Muscle layer of duodenum (tissue), 2 donors: ENCODE measurements at regions not wholly inside any gene's neighbourhood (a gene's known extent, or its start where the extent isn't known, plus 50 kb on each side); places are given as distances from the start of the nearest gene placed in this dataset.
"Not testable (repeated sequence)": the region's sequence is repeated elsewhere in the genome, so short reads cannot be mapped to it uniquely, and the experiment has no call there.

Source experiments
- H3K27ac ChIP-seq: one replicate; pipeline ENCODE4 v1.7.0; 2013; ENCODE audit warnings: mild to moderate bottlenecking, low read length
- H3K27me3 ChIP-seq: one replicate; pipeline ENCODE4 v1.7.0; 2013; ENCODE audit warnings: low read depth, mild to moderate bottlenecking, control low read depth, low read length
- H3K36me3 ChIP-seq, 2 donors: one replicate each; pipeline ENCODE4 v1.7.0; 2013; ENCODE audit warnings: low read length in 2 of 2, control low read depth in 1 of 2, mild to moderate bottlenecking in 1 of 2; ENCODE audit not compliant: insufficient read depth in 2 of 2, control insufficient read depth in 1 of 2
- H3K4me1 ChIP-seq, 2 donors: one replicate each; pipeline ENCODE4 v1.7.0; 2013; ENCODE audit warnings: low read length in 2 of 2, mild to moderate bottlenecking in 2 of 2, control low read depth in 1 of 2, moderate library complexity in 1 of 2; ENCODE audit not compliant: insufficient read depth in 2 of 2, control insufficient read depth in 1 of 2
- H3K4me3 ChIP-seq, 2 donors: one replicate each; pipeline ENCODE4 v1.7.0; 2013; ENCODE audit warnings: low read length in 2 of 2, low read depth in 1 of 2, mild to moderate bottlenecking in 1 of 2
- H3K9me3 ChIP-seq, 2 donors: one replicate each; pipeline ENCODE4 v1.7.0; 2013; ENCODE audit warnings: low read length in 2 of 2, control low read depth in 1 of 2, mild to moderate bottlenecking in 1 of 2; ENCODE audit not compliant: control insufficient read depth in 1 of 2
- donor health status: healthy.

DNA sequence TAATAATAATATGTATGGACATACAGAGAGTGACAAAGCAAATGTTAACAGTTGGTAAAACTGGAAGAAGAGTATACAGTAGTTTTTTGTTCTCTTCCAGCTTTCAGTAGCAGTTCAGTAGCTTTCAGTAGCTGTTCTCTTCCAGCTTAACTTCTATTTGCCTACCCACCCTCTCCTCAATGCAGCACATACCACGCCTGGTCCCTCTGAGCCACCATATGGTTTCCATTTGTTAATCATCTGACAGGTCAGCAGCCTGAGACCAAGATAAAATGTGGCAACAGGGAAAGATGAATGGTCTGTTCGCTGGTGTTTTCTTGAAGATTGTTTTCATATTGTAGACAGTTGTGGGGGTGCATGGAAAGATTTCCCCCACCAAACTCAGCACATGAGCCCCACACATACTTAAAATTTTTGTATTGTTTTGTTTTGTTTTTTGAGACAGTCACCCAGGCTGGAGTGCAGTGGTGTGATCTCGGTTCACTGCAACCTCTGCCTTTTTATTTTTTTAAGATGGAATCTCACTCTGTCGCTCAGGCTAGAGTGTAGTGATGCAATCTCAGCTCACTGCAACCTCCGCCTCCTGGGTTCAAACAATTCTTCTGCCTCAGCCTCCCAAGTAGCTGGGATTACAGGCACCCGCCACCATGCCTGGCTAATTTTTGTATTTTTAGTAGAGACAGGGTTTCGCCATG lies 56.8 kb downstream of the ATP6V0E2 start:
- not testable (repeated sequence) for H3K36me3 ChIP-seq

GRCh38 chr7:149933776-149934175 lies 60.0 kb downstream of the ATP6V0E2 start:
- not testable (repeated sequence) for H3K4me3 ChIP-seq, H3K4me1 ChIP-seq, H3K36me3 ChIP-seq, H3K9me3 ChIP-seq, H3K27me3 ChIP-seq, H3K27ac ChIP-seq

More for the DNA sequence above, 56.8 kb downstream of the ATP6V0E2 start:
- H3K9me3 ChIP-seq, H3K27ac ChIP-seq, H3K4me3 ChIP-seq, H3K27me3 ChIP-seq, H3K4me1 ChIP-seq: not testable (repeated sequence)

- not testable (repeated sequence) for H3K36me3 ChIP-seq, H3K4me3 ChIP-seq, H3K9me3 ChIP-seq, H3K4me1 ChIP-seq, H3K27me3 ChIP-seq, H3K27ac ChIP-seq
Measured at GRCh38 chr7:149947346-149947745, 73.6 kb downstream of the ATP6V0E2 start.

- H3K27me3 ChIP-seq, H3K4me3 ChIP-seq, H3K36me3 ChIP-seq, H3K9me3 ChIP-seq, H3K4me1 ChIP-seq, H3K27ac ChIP-seq: not testable (repeated sequence)
Measured at GRCh38 chr7:149948444-149948843, 74.7 kb downstream of the ATP6V0E2 start.

DNA sequence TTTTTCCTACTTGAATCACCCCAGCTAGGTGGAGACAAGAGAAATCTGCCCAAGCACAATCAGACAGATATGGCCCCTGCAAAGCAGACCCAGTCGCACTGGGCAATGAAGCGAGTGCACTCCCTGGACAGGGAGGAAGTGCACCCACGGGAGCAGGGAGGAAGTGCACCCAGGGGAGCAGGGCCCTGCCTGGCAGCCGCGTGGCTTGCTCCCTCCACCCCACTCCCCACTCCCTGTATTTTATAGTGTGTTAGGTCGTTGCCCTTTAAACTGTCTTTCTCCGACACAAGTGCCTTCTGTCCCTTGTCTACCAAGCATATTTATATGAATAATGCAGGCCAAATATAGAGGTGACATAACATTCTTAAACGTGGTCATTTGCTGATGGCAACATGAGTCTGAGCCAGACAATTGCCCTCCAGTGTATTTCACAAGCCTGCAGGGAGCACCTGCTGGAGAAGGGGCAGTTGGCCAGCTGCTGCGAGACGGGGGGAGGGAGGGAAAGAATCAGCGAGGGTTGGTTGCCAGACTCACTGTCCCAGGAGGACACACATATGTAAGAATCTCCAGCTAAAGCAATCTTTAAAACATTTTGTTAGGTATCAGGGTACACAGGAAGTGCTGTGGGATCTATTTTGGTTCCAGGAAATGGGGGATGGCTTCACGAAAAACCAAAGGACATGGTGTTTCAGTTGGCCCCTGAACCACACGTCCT lies 76.3 kb downstream of the ATP6V0E2 start:
- H3K27ac ChIP-seq, H3K36me3 ChIP-seq, H3K4me3 ChIP-seq, H3K27me3 ChIP-seq, H3K4me1 ChIP-seq, H3K9me3 ChIP-seq: not testable (repeated sequence)

DNA sequence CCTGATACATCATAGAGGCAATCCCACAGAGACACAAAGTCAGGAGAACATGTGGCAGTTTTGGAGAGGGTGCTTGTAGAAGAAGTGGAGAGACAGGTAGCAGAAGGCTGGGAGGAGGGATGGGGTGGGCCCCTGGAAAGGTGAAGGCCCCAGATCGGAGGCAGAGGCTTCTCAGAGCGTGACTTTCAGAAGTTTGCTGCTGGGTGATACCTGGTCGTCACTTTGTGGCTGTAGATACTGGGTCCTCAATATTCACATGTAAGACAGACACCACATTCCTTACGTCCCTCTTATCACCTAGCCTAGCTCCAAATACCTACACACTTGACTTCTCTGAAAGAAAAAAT lies 76.8 kb downstream of the ATP6V0E2 start:
- not testable (repeated sequence) for H3K4me1 ChIP-seq, H3K36me3 ChIP-seq, H3K9me3 ChIP-seq, H3K4me3 ChIP-seq, H3K27me3 ChIP-seq, H3K27ac ChIP-seq

GRCh38 chr7:149951579-149951978 lies 77.8 kb downstream of the ATP6V0E2 start:
- H3K4me1 ChIP-seq, H3K27me3 ChIP-seq, H3K9me3 ChIP-seq, H3K27ac ChIP-seq, H3K4me3 ChIP-seq, H3K36me3 ChIP-seq: not testable (repeated sequence)

DNA sequence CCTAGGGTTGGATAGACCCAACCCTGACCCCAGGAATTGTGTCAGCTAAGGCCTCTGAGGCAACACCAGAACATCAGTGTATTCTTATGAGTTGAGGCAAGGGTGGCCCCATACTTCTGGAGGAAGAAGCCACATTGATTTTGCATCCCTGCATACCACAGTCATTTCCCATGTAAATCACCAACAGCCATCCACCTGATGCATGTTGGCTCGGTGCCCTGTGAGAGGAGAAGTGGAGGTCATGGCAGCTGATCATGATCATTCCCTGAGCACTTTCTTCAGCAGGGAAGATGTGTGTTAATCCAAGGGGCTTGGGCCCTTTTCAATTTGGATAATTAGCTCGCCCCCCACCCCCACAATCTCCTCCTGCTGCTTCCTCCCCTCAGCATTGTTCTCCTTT lies 85.1 kb downstream of the ATP6V0E2 start:
- not testable (repeated sequence) for H3K4me1 ChIP-seq, H3K27me3 ChIP-seq, H3K9me3 ChIP-seq, H3K27ac ChIP-seq, H3K36me3 ChIP-seq, H3K4me3 ChIP-seq

- not testable (repeated sequence) for H3K4me3 ChIP-seq, H3K4me1 ChIP-seq, H3K27ac ChIP-seq, H3K27me3 ChIP-seq, H3K9me3 ChIP-seq, H3K36me3 ChIP-seq
Measured at GRCh38 chr7:149960863-149961262, 87.1 kb downstream of the ATP6V0E2 start.

GRCh38 chr7:149961878-149962277 lies 88.1 kb downstream of the ATP6V0E2 start:
- H3K4me1 ChIP-seq, H3K4me3 ChIP-seq, H3K9me3 ChIP-seq, H3K36me3 ChIP-seq, H3K27me3 ChIP-seq, H3K27ac ChIP-seq: not testable (repeated sequence)

GRCh38 chr7:149962685-149963319 lies 89.0 kb downstream of the ATP6V0E2 start:
- not testable (repeated sequence) for H3K36me3 ChIP-seq, H3K4me1 ChIP-seq, H3K27me3 ChIP-seq, H3K9me3 ChIP-seq, H3K4me3 ChIP-seq, H3K27ac ChIP-seq

DNA sequence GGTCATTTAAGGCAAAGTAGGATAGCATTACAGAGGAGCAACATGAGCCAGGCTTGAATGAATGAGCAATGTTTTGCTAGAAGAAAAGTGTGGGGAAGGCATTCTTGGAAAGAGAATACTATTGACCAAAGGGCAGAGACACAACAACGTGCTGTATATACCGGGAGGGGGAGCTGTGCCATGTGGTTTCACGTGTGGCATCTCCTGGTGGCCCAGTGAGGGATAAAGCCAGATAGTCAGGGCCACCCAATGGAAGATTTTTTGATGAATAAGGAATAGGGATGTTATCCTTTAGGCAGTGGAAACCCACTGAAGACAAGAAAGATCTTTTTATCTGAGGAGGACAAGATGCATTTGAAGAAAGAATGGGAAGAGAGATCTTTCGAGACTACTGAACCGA lies 90.2 kb downstream of the ATP6V0E2 start:
- H3K36me3 ChIP-seq, H3K27me3 ChIP-seq, H3K9me3 ChIP-seq, H3K4me1 ChIP-seq, H3K27ac ChIP-seq, H3K4me3 ChIP-seq: not testable (repeated sequence)
